ENCODE measurements at regions not wholly inside any gene's neighbourhood (a gene's known extent, or its start where the extent isn't known, plus 50 kb on each side); places are given as distances from the start of the nearest gene placed in this dataset.

GRCh38 chr15:93658026-93658816 is 569.2 kb upstream of the RGMA start (continued):
- TF ChIP-seq CHD7 (IDR thresholded peaks at IDR 0.05; ENCODE audit: insufficient replicate concordance, low read length) (no peak), POU5F1 (IDR thresholded peaks at IDR 0.05; ENCODE audit: low read depth, low read length) (no peak), PHF8 (conservative IDR thresholded peaks at IDR 0.05; ENCODE audit: low read depth, low read length) (no peak), TCF12 (IDR thresholded peaks at IDR 0.05; ENCODE audit: low read depth, low read length) (no peak), CHD1 (IDR thresholded peaks at IDR 0.05; ENCODE audit: low read depth, low read length) (no peak), SIX5 (IDR thresholded peaks at IDR 0.05; ENCODE audit: low read depth, low read length) (no peak), CREB1 (IDR thresholded peaks at IDR 0.05) (no peak), SIRT6 (IDR thresholded peaks at IDR 0.05; ENCODE audit: low read length) (no peak), EGR1 (IDR thresholded peaks at IDR 0.05; ENCODE audit: borderline replicate concordance, low read depth, low read length) (no peak), BACH1 (IDR thresholded peaks at IDR 0.05; ENCODE audit: low read length) (no peak), CTBP2 (IDR thresholded peaks at IDR 0.05; ENCODE audit: borderline replicate concordance, insufficient read depth, insufficient read length, low read length) (no peak)

Data from H1 (cell line).